ENCODE measurements at regions not wholly inside any gene's neighbourhood (a gene's known extent, or its start where the extent isn't known, plus 50 kb on each side); places are given as distances from the start of the nearest gene placed in this dataset.

DNA sequence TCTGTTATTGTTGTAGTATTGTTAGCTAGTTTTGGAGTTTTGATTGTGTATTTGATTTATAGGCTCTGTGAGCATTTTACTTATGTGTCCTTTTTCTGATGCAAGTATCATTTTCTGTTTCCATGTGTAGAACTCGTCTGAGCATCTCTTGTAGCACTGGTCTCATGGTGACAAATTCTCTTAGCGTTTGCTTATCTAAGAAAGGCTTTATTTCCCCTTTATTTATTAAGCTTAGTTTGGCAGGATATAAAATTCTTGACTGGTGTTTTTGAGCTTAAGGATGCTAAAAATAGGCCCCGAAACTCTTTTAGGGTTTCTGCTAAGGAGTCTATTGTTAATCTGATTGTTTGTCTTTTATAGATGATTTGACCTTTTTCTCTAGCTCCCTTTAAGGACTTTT is 57.6 kb upstream of the THUMPD2 start:
- no peak for TF ChIP-seq POLR2A (IDR thresholded peaks at IDR 0.05)
- TF ChIP-seq, protein P1, sequence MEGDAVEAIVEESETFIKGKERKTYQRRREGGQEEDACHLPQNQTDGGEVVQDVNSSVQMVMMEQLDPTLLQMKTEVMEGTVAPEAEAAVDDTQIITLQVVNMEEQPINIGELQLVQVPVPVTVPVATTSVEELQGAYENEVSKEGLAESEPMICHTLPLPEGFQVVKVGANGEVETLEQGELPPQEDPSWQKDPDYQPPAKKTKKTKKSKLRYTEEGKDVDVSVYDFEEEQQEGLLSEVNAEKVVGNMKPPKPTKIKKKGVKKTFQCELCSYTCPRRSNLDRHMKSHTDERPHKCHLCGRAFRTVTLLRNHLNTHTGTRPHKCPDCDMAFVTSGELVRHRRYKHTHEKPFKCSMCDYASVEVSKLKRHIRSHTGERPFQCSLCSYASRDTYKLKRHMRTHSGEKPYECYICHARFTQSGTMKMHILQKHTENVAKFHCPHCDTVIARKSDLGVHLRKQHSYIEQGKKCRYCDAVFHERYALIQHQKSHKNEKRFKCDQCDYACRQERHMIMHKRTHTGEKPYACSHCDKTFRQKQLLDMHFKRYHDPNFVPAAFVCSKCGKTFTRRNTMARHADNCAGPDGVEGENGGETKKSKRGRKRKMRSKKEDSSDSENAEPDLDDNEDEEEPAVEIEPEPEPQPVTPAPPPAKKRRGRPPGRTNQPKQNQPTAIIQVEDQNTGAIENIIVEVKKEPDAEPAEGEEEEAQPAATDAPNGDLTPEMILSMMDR (IDR thresholded peaks at IDR 0.05) = no peak
